22Rv1 (cell line): ENCODE measurements at regions not wholly inside any gene's neighbourhood (a gene's known extent, or its start where the extent isn't known, plus 50 kb on each side); places are given as distances from the start of the nearest gene placed in this dataset.
A peak's percentile ranks its signal among the peaks of the same experiment; 100 is the strongest.
"Not testable (repeated sequence)": the region's sequence is repeated elsewhere in the genome, so short reads cannot be mapped to it uniquely, and the experiment has no call there.

Source experiments
- H3K27ac ChIP-seq: fragments of 450-650 bp; 2 replicates; pipeline ENCODE4 v1.5.1; 2017
- CTCF ChIP-seq: fragments of 450-650 bp; IDR thresholded peaks from 2 replicates; pipeline ENCODE4 v1.5.1; 2017; ENCODE audit warnings: mild to moderate bottlenecking
- ZFX ChIP-seq: fragments of 450-650 bp; IDR thresholded peaks from 2 replicates; pipeline ENCODE4 v1.6.1; 2017; ENCODE audit warnings: antibody characterized with exemption, borderline replicate concordance

- no peak for TF ChIP-seq ZFX
- no peak for TF ChIP-seq CTCF
Observed at GRCh38 chr4:18105030-18106011, 83.8 kb upstream of the LCORL start.

GRCh38 chr4:18103876-18104605, 82.5 kb upstream of the LCORL start:
- no peak for TF ChIP-seq CTCF
- no peak for TF ChIP-seq ZFX
- H3K27ac ChIP-seq: no peak overlapping the region

More at GRCh38 chr4:18105030-18106011, 83.8 kb upstream of the LCORL start:
- no peak overlapping the region for H3K27ac ChIP-seq

GRCh38 chr4:18100657-18101056, 79.1 kb upstream of the LCORL start:
- H3K27ac ChIP-seq: no peak overlapping the region
- TF ChIP-seq ZFX: no peak

GRCh38 chr4:18090447-18090846, 68.9 kb upstream of the LCORL start:
- H3K27ac ChIP-seq: not testable (repeated sequence)

- TF ChIP-seq CTCF (no peak), ZFX (no peak)
- H3K27ac ChIP-seq: no peak overlapping the region
Observed at GRCh38 chr4:18082236-18082635, 60.7 kb upstream of the LCORL start.

- H3K27ac ChIP-seq: no peak overlapping the region
Observed at GRCh38 chr4:18081708-18082107, 60.2 kb upstream of the LCORL start.

GRCh38 chr4:18077808-18078207, 56.3 kb upstream of the LCORL start:
- no peak overlapping the region for H3K27ac ChIP-seq
- TF ChIP-seq ZFX: no peak
- TF ChIP-seq CTCF: no peak

More at GRCh38 chr4:18081708-18082107, 60.2 kb upstream of the LCORL start:
- TF ChIP-seq ZFX: no peak
- TF ChIP-seq CTCF: no peak

- no peak overlapping the region for H3K27ac ChIP-seq
- TF ChIP-seq ZFX: no peak
- peak; percentile 76 for TF ChIP-seq CTCF
Observed at GRCh38 chr4:18075823-18076433, 54.4 kb upstream of the LCORL start.
